Epithelial cell of esophagus (primary cell): ENCODE measurements at regions not wholly inside any gene's neighbourhood (a gene's known extent, or its start where the extent isn't known, plus 50 kb on each side); places are given as distances from the start of the nearest gene placed in this dataset.
"Not testable (repeated sequence)": the region's sequence is repeated elsewhere in the genome, so short reads cannot be mapped to it uniquely, and the experiment has no call there.

Source experiments
- DNase-seq: peaks from one replicate; pipeline ENCODE4 v3.0.0; 2010; ENCODE audit warnings: low read depth
- H3K4me3 ChIP-seq: 2 replicates; pipeline ENCODE4 v1.5.1; 2011; ENCODE audit warnings: mild to moderate bottlenecking, low read length, control low read depth
- TF ChIP-seq, protein P1 (sequence below): IDR thresholded peaks from 2 replicates; pipeline ENCODE4 v1.5.1; 2011; ENCODE audit warnings: low read depth, mild to moderate bottlenecking, low read length, control low read depth, inconsistent platforms; ENCODE audit not compliant: insufficient read depth; ENCODE audit errors: missing control alignments

DNA sequence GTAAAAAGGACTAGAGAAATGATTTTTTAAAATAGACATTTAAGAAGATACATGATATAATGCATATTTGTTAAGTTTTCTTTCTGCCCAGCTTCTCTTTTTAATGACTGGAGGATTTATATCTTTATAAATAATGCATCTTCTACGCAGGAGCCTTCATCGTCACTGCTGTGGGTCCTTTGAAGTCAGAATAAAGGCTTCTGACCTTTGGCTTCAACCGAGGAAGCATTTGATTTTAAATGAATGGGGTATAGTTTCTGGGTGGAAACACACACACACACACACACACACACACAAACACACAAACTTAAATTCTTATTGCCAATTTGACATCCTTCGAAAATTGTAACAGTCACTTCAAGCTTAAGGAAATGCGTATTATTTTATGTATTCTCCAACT lies 690.9 kb downstream of the BRINP3 start:
- no peak for DNase-seq
- H3K4me3 ChIP-seq: no peak overlapping the region
- TF ChIP-seq, protein P1, sequence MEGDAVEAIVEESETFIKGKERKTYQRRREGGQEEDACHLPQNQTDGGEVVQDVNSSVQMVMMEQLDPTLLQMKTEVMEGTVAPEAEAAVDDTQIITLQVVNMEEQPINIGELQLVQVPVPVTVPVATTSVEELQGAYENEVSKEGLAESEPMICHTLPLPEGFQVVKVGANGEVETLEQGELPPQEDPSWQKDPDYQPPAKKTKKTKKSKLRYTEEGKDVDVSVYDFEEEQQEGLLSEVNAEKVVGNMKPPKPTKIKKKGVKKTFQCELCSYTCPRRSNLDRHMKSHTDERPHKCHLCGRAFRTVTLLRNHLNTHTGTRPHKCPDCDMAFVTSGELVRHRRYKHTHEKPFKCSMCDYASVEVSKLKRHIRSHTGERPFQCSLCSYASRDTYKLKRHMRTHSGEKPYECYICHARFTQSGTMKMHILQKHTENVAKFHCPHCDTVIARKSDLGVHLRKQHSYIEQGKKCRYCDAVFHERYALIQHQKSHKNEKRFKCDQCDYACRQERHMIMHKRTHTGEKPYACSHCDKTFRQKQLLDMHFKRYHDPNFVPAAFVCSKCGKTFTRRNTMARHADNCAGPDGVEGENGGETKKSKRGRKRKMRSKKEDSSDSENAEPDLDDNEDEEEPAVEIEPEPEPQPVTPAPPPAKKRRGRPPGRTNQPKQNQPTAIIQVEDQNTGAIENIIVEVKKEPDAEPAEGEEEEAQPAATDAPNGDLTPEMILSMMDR: no peak

GRCh38 chr1:189787201-189787600 lies 690.5 kb downstream of the BRINP3 start:
- H3K4me3 ChIP-seq: no peak overlapping the region

DNA sequence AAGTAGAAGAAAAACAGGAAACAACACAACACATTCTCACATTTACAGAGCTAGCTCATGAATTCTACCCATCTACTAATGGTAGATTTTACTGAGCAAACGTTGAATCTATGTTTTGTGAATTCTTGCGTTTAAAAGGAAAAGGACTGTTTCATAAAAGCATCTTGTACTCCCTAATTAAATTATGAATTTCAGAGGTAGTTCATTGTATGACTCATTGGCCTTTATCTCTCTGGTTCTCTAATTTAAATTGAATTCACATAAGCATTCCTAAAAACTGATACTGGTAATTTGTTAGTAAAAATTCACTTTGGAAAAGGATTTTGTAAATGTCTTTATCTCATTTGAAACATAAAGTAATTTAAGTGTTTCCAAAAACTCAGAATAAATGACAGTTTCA lies 687.3 kb downstream of the BRINP3 start:
- no peak for DNase-seq
- no peak overlapping the region for H3K4me3 ChIP-seq
- TF ChIP-seq, protein P1: no peak

More at GRCh38 chr1:189787201-189787600, 690.5 kb downstream of the BRINP3 start:
- peak; percentile 19 for DNase-seq
- TF ChIP-seq, protein P1: no peak

DNA sequence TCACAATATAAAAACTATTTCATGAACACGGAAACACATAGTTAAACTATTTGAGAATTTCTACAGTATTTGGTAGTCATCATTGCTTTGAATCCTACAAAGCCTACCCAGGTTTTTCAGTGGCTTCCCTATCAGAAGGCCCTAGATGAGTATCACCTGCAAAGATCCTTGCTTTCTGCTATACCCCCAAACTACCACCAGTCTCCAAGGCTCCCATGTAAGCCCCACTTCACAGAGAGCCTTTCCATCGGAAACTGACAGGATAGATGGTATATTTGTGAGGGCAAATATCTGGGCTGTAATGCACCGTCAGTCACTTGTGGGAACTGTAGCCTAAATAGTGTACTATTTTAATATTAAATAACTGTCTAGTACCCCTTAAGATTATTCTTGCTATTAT lies 674.3 kb downstream of the BRINP3 start:
- TF ChIP-seq, protein P1: no peak
- no peak overlapping the region for H3K4me3 ChIP-seq
- no peak for DNase-seq

DNA sequence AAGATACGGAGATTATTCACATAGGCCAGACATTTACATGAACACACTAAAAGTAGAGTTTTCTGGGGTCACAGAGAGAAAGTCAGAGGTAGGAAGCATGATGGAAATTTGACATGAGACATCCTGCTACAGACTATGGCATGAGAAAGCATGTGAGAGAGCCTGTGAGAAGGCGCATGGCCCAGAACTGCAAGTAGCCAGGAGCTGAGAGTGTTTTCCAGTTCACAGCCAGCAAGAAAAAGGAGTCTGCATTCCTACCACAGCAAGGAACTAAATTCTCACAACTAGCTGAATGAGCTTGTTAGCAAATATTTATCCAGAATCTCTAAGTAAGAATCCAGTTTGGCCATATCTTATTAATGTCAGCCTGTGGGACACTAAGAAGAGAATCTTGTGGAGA lies 673.3 kb downstream of the BRINP3 start:
- no peak overlapping the region for H3K4me3 ChIP-seq
- DNase-seq: no peak
- TF ChIP-seq, protein P1: no peak

GRCh38 chr1:189805735-189806134 lies 671.9 kb downstream of the BRINP3 start:
- TF ChIP-seq, protein P1: no peak

DNA sequence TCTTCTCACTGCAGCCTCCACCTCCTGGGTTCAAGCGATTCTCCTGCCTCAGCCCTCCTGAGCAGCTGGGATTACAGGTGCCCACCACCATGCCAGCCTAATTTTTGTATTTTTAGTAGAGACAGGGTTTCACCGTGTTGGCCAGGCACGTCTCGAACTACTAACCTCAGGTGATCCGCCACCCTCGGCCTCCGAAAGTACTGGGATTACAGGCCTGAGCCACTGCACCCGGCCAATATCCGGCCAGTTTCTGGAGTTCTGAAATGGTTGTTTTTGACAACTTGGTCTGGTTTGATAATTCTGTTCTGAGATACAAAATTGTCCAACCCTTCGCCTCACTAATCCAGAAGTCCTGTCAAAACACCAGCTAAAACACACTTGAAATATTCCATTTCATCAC lies 667.0 kb downstream of the BRINP3 start:
- DNase-seq, H3K4me3 ChIP-seq: not testable (repeated sequence)

More at GRCh38 chr1:189805735-189806134, 671.9 kb downstream of the BRINP3 start:
- no peak for DNase-seq
- no peak overlapping the region for H3K4me3 ChIP-seq
